ENCODE measurements at regions not wholly inside any gene's neighbourhood (a gene's known extent, or its start where the extent isn't known, plus 50 kb on each side); places are given as distances from the start of the nearest gene placed in this dataset.

GRCh38 chr10:36801660-36802059, 323.7 kb upstream of the ANKRD30A start:
- TF ChIP-seq EZH2 (IDR thresholded peaks at IDR 0.05; ENCODE audit: borderline replicate concordance, low read depth, low read length, severe bottlenecking) (no peak), CTCF (IDR thresholded peaks at IDR 0.05; ENCODE audit: extremely low read depth in 1 of 2, insufficient read depth in 1 of 2, low read depth in 1 of 2, low read length in 2 of 2) (no peak), MYC (IDR thresholded peaks at IDR 0.05; ENCODE audit: low read depth, low read length) (no peak), POLR2A (IDR thresholded peaks at IDR 0.05; ENCODE audit: low read depth, low read length) (no peak), POLR2AphosphoS5 (IDR thresholded peaks at IDR 0.05; ENCODE audit: insufficient read depth, low read depth, low read length) (no peak), JUN (IDR thresholded peaks at IDR 0.05; ENCODE audit: borderline replicate concordance, insufficient read depth, insufficient read length, low read depth) (no peak), FOS (IDR thresholded peaks at IDR 0.05; ENCODE audit: borderline replicate concordance, insufficient read depth, low read length) (no peak)

All from endothelial cell of umbilical vein (primary cell).